OCI-LY7 (cell line): ENCODE measurements at regions not wholly inside any gene's neighbourhood (a gene's known extent, or its start where the extent isn't known, plus 50 kb on each side); places are given as distances from the start of the nearest gene placed in this dataset.
A peak's percentile ranks its signal among the peaks of the same experiment; 100 is the strongest.

Experiments
- BruUV-seq: library from RNA; stranded (reverse); fragments of 400-500 nt; replicated peaks from 2 replicates; lab custom pipeline; 2021; lab: Mats Ljungman, UMichigan
- CTCF ChIA-PET: fragments of 300-600 bp; sonication (Branson Sonifier 250); formaldehyde crosslinking; loops from one replicate; lab custom pipeline; 2022; ENCODE audit warnings: antibody characterized with exemption; ENCODE audit not compliant: unreplicated experiment; lab: Charles Lee
- POLR2A ChIA-PET: fragments of 300-600 bp; sonication (Branson Sonifier 250); formaldehyde crosslinking; loops from one replicate; lab custom pipeline; 2022; ENCODE audit warnings: antibody characterized with exemption; lab: Charles Lee
- DNase-seq: peaks from one replicate; pipeline ENCODE4 v3.0.0-alpha.2; 2015; ENCODE audit warnings: low spot score
- H2AFZ ChIP-seq: fragments of 200-600 bp; sonication (generic), shearing (Covaris generic); 2 replicates; pipeline ENCODE4 v1.6.1; 2014; ENCODE audit warnings: mild to moderate bottlenecking, antibody characterized with exemption, low read length, moderate library complexity
- H3K27ac ChIP-seq: fragments of 200-600 bp; sonication (generic); 2 replicates; pipeline ENCODE4 v1.5.1; 2014; ENCODE audit warnings: mixed run types, low read depth, mild to moderate bottlenecking, moderate library complexity, low read length, inconsistent platforms; ENCODE audit not compliant: poor library complexity, severe bottlenecking
- H3K36me3 ChIP-seq: fragments of 200-600 bp; sonication (generic); 2 replicates; pipeline ENCODE4 v1.6.1; 2014; ENCODE audit warnings: mild to moderate bottlenecking, antibody characterized with exemption, low read length, moderate library complexity, mixed read lengths; ENCODE audit not compliant: insufficient read depth
- H3K4me1 ChIP-seq: fragments of 200-600 bp; sonication (generic); 2 replicates; pipeline ENCODE4 v1.5.1; 2014; ENCODE audit warnings: mild to moderate bottlenecking, low read length; ENCODE audit not compliant: insufficient read depth, poor library complexity, severe bottlenecking
- H3K4me2 ChIP-seq: fragments of 200-600 bp; sonication (generic); 2 replicates; pipeline ENCODE4 v1.6.1; 2014; ENCODE audit warnings: mild to moderate bottlenecking, low read length
- H3K4me3 ChIP-seq: fragments of 200-600 bp; sonication (generic); 2 replicates; pipeline ENCODE4 v1.5.1; 2014; ENCODE audit warnings: mild to moderate bottlenecking, low read depth, low read length; ENCODE audit not compliant: poor library complexity, severe bottlenecking
- H3K79me2 ChIP-seq: fragments of 200-600 bp; sonication (generic); 2 replicates; pipeline ENCODE4 v1.6.1; 2016; ENCODE audit warnings: low read depth, mild to moderate bottlenecking, low read length, moderate library complexity, mixed read lengths; ENCODE audit not compliant: insufficient read depth
- H3K9me2 ChIP-seq: fragments of 200-600 bp; sonication (generic); 2 replicates; pipeline ENCODE4 v1.6.1; 2016; ENCODE audit warnings: mild to moderate bottlenecking, low read length, mixed read lengths; ENCODE audit not compliant: insufficient read depth
- H3K9me3 ChIP-seq: fragments of 200-600 bp; sonication (generic); 2 replicates; pipeline ENCODE4 v1.6.1; 2014; ENCODE audit warnings: mild to moderate bottlenecking, mixed run types, low read length, mixed read lengths
- H4K20me1 ChIP-seq: fragments of 200-600 bp; sonication (generic); 2 replicates; pipeline ENCODE4 v1.6.1; 2014; ENCODE audit warnings: mild to moderate bottlenecking, antibody characterized with exemption, low read length, moderate library complexity, mixed read lengths; ENCODE audit not compliant: insufficient read depth
- EZH2phosphoT487 ChIP-seq: fragments of 200-600 bp; sonication (generic); IDR thresholded peaks from 2 replicates; pipeline ENCODE4 v1.6.1; 2018; ENCODE audit warnings: low read depth, borderline replicate concordance, mild to moderate bottlenecking, mixed run types, antibody characterized with exemption, low read length, moderate library complexity, mixed read lengths
- intact Hi-C: fragments of 100-400 bp; cut with micrococcal nuclease; formaldehyde crosslinking; loops from one replicate; pipeline ENCODE4 v1.10.0; 2022; ENCODE audit not compliant: unreplicated experiment
- TF ChIP-seq, protein P1 (sequence below): fragments of 200-600 bp; sonication (generic); conservative IDR thresholded peaks from 2 replicates; pipeline ENCODE4 v1.5.1; 2014; ENCODE audit warnings: mild to moderate bottlenecking, antibody characterized with exemption, low read length, moderate library complexity, mixed read lengths

GRCh38 chr6:165183071-165183470 is 126.3 kb downstream of the C6orf118 start:
- CTCF ChIA-PET: no interaction called here
- H3K4me1 ChIP-seq: no peaks in the 10 kb centered on the region
- no peak for TF ChIP-seq EZH2phosphoT487
- TF ChIP-seq, protein P1, sequence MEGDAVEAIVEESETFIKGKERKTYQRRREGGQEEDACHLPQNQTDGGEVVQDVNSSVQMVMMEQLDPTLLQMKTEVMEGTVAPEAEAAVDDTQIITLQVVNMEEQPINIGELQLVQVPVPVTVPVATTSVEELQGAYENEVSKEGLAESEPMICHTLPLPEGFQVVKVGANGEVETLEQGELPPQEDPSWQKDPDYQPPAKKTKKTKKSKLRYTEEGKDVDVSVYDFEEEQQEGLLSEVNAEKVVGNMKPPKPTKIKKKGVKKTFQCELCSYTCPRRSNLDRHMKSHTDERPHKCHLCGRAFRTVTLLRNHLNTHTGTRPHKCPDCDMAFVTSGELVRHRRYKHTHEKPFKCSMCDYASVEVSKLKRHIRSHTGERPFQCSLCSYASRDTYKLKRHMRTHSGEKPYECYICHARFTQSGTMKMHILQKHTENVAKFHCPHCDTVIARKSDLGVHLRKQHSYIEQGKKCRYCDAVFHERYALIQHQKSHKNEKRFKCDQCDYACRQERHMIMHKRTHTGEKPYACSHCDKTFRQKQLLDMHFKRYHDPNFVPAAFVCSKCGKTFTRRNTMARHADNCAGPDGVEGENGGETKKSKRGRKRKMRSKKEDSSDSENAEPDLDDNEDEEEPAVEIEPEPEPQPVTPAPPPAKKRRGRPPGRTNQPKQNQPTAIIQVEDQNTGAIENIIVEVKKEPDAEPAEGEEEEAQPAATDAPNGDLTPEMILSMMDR: no peak
- H3K4me3 ChIP-seq: no peak overlapping the region
- H3K79me2 ChIP-seq: no peaks in the 10 kb centered on the region
- H3K36me3 ChIP-seq: no peaks in the 10 kb centered on the region
- intact Hi-C loops: no loop called here
- no TSS peak for BruUV-seq
- no peak overlapping the region for H2AFZ ChIP-seq
- H3K4me2 ChIP-seq: no peak overlapping the region
- POLR2A ChIA-PET: interaction anchor here (0.6 kb wide), 1 partner anchor 1195 kb away, joined by 4 read pairs; no protein-coding TSS in a partner anchor
- H4K20me1 ChIP-seq: no peaks in the 10 kb centered on the region
- DNase-seq: no peak
- H3K9me2 ChIP-seq: no peaks in the 10 kb centered on the region
- no peaks in the 10 kb centered on the region for H3K9me3 ChIP-seq
- no peak overlapping the region for H3K27ac ChIP-seq

DNA sequence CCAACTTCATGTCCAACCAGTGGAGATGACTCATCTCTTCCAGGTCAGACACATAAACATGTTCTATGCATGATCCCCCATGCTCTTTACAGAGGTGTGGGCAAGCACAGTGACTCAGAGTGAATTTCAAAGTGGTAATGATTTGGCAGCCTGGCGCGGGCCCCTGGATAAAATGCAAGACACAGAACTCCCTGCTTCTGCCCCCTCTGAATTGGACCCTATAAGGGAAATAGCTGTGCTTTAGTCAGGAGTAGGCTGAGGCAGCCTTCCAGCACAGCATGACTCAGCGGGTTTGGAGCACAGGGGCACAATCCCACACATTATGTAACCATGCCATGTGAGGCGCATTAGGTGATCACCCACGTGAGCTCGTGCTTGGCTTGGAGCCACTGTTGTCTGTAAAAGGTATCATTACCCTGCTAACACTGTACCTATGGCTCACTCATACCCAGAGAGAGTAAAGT is 127.4 kb downstream of the C6orf118 start:
- Histone ChIP-seq H3K4me3 (no peak overlapping the region), H3K9me2 (no peaks in the 10 kb centered on the region), H3K27ac (no peak overlapping the region), H3K4me1 (no peaks in the 10 kb centered on the region), H3K4me2 (no peak overlapping the region), H4K20me1 (no peaks in the 10 kb centered on the region), H3K36me3 (no peaks in the 10 kb centered on the region), H3K9me3 (no peaks in the 10 kb centered on the region), H2AFZ (no peak overlapping the region), H3K79me2 (no peaks in the 10 kb centered on the region)
- CTCF ChIA-PET: no interaction called here
- no peak for TF ChIP-seq EZH2phosphoT487
- TF ChIP-seq, protein P1: no peak
- DNase-seq: peak; percentile 2
- no TSS peak for BruUV-seq
- POLR2A ChIA-PET: no interaction called here
- intact Hi-C loops: no loop called here

DNA sequence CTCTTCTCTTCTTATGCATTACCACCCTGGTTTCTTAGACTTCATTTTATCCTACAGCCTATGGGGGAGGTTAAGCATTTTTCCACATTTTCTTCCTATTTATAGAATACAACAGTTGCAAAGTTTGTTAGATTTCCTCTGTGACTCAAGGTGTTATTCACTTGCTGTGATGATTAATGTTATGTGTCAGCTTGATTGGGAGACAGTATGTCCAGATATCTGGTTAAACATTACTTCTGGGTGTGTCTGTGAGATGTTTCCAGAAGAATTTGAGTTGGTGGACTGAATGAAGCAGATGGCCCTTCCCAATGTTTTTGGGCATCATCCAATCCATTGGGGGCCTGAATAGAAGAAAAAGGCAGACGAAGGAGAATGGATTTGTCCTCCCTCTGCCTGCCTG is 131.3 kb downstream of the C6orf118 start:
- Histone ChIP-seq H3K4me1 (no peaks in the 10 kb centered on the region), H2AFZ (no peak overlapping the region), H3K27ac (no peak overlapping the region), H3K9me3 (no peaks in the 10 kb centered on the region), H4K20me1 (no peaks in the 10 kb centered on the region), H3K9me2 (no peaks in the 10 kb centered on the region), H3K4me2 (no peak overlapping the region), H3K79me2 (no peaks in the 10 kb centered on the region), H3K36me3 (no peaks in the 10 kb centered on the region), H3K4me3 (no peak overlapping the region)
- BruUV-seq: no TSS peak
- intact Hi-C loops: no loop called here
- no peak for DNase-seq
- ChIA-PET CTCF (no interaction called here), POLR2A (interaction anchor here (1.4 kb wide), 1 partner anchor 20 kb away, joined by 5 read pairs; no protein-coding TSS in a partner anchor)
- TF ChIP-seq EZH2phosphoT487: no peak
- TF ChIP-seq, protein P1: no peak
